ENCODE measurements at regions not wholly inside any gene's neighbourhood (a gene's known extent, or its start where the extent isn't known, plus 50 kb on each side); places are given as distances from the start of the nearest gene placed in this dataset.

GRCh38 chr3:157618075-157618760, 115.0 kb upstream of the VEPH1 start:
- Mint-ChIP-seq H3K36me3 (no peaks in the 10 kb centered on the region), H3K4me3 (no peak overlapping the region), H3K4me1 (ENCODE audit: low read depth) (peaks cover 4% of the 10 kb centered on the region), H3K27ac (no peak overlapping the region), H3K27me3 (peaks cover 4% of the 10 kb centered on the region), H3K9me3 (no peaks in the 10 kb centered on the region)
- ChIA-PET POLR2A (no interaction called here), CTCF (interaction anchor here (0.6 to 2.7 kb wide), 4 partner anchors 11 to 939 kb away, joined by 3 to 20 read pairs (median 3); no protein-coding TSS in a partner anchor)
- intact Hi-C loops (cut with micrococcal nuclease): loop anchor here (2.0 to 10.0 kb wide), 6 partner anchors 489 to 1173 kb away; partner anchors contain the start of genes GFM1 and SHOX2
- no peak for DNase-seq

DNA sequence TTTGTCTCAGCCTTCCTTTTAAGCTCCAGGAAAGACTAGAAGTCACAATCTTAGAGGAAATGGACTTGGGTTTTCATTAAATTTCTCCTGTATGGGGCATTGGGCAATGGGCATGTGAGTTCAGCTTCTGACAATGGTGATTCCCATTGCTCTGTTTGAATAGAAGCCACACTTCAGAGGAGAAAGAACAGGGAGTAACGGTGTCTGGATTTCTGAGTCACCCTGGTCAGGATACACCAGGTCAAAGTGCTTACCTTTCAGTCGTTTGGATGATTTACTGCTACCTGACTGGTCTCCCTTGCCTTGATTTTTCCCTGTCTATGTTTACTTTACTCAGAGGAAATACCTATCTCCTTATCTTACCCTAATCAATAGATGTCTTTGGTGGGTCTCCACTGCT, 111.7 kb upstream of the VEPH1 start:
- Mint-ChIP-seq H3K4me1 (ENCODE audit: low read depth) (peaks cover 4% of the 10 kb centered on the region), H3K4me3 (no peak overlapping the region), H3K27ac (no peak overlapping the region), H3K27me3 (peaks cover 4% of the 10 kb centered on the region), H3K9me3 (no peaks in the 10 kb centered on the region), H3K36me3 (no peaks in the 10 kb centered on the region)
- no peak for DNase-seq
- ChIA-PET POLR2A (no interaction called here), CTCF (interaction anchor here (1.5 kb wide), 1 partner anchor 9 kb away, joined by 9 read pairs; no protein-coding TSS in a partner anchor)
- intact Hi-C loops (cut with micrococcal nuclease): loop anchor here (5.0 to 10.0 kb wide), 2 partner anchors 492 to 1030 kb away; partner anchors contain the start of genes GFM1 and SHOX2

DNA sequence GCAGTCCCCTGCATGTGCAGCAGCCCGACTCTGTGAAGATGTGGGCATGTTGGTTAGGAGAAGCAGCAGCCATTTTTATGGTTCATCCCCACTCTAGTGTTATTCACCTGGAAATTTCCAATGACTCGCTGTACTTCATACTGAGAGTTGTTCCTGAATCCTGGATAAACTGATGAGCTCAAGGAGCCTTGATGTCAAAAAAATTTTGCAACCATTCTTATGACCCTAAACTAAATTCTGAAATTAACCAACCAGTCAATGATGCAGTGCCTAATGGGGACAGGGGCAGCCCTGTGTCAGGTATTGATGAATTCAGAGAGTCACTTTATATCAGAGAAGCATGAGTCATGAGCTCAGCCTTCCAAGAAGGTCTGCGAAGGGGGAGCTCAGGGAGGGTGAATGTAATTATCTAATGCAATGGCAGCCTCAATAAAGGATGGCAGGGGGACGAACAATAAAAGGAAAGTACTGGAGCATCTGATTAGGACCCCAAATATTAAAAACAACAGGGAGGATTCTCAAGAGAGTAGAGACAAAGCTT, 108.4 kb upstream of the VEPH1 start:
- CTCF ChIA-PET: no interaction called here
- H3K27me3 Mint-ChIP-seq: peaks cover 2% of the 10 kb centered on the region
- no peak overlapping the region for H3K4me3 Mint-ChIP-seq
- DNase-seq: no peak
- H3K4me1 Mint-ChIP-seq (ENCODE audit: low read depth): peaks cover 2% of the 10 kb centered on the region
- no peak overlapping the region for H3K27ac Mint-ChIP-seq
- POLR2A ChIA-PET: no interaction called here
- H3K36me3 Mint-ChIP-seq: no peaks in the 10 kb centered on the region
- H3K9me3 Mint-ChIP-seq: no peaks in the 10 kb centered on the region
- intact Hi-C loops (cut with micrococcal nuclease): loop anchor here (10.0 kb wide), 1 partner anchor 1033 kb away; the partner anchor contains the start of gene GFM1

GRCh38 chr3:157610876-157611535, 107.8 kb upstream of the VEPH1 start:
- Mint-ChIP-seq H3K27me3 (peaks cover 3% of the 10 kb centered on the region), H3K4me1 (ENCODE audit: low read depth) (peaks cover 3% of the 10 kb centered on the region), H3K27ac (no peak overlapping the region), H3K9me3 (no peaks in the 10 kb centered on the region), H3K36me3 (no peaks in the 10 kb centered on the region), H3K4me3 (no peak overlapping the region)
- POLR2A ChIA-PET: no interaction called here
- no peak for DNase-seq
- intact Hi-C loops (cut with micrococcal nuclease): loop anchor here (10.0 kb wide), 1 partner anchor 1034 kb away; the partner anchor contains the start of gene GFM1
- CTCF ChIA-PET: no interaction called here

GRCh38 chr3:157607826-157608405, 104.7 kb upstream of the VEPH1 start:
- intact Hi-C loops (cut with micrococcal nuclease): no loop called here
- Mint-ChIP-seq H3K9me3 (no peaks in the 10 kb centered on the region), H3K36me3 (no peaks in the 10 kb centered on the region), H3K4me1 (ENCODE audit: low read depth) (peaks cover 3% of the 10 kb centered on the region), H3K27ac (no peak overlapping the region), H3K4me3 (no peak overlapping the region), H3K27me3 (peaks cover 5% of the 10 kb centered on the region)
- DNase-seq: no peak
- ChIA-PET CTCF (interaction anchor here (1.4 to 4.0 kb wide), 5 partner anchors 9 to 826 kb away, joined by 3 to 21 read pairs (median 9); no protein-coding TSS in a partner anchor), POLR2A (no interaction called here)

DNA sequence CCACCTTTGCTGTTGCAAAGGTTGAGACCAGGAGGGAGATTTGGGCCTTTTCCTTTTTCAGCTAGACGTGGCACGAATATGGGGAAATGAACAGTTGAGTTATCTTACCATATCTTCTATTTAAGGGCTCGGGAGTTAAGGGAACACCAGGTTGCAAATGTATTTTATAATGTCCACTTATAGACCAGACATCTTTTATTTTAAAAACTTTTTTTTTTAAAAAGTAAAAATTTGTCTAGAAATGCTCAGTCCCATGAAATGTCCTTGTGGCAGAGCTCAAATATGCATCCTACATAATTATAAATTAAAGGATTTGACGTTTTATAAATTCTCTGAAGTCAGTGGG, 103.6 kb upstream of the VEPH1 start:
- Mint-ChIP-seq H3K4me1 (ENCODE audit: low read depth) (peaks cover 3% of the 10 kb centered on the region), H3K36me3 (no peaks in the 10 kb centered on the region), H3K9me3 (no peaks in the 10 kb centered on the region), H3K4me3 (no peak overlapping the region), H3K27ac (no peak overlapping the region), H3K27me3 (peaks cover 5% of the 10 kb centered on the region)
- no peak for DNase-seq
- POLR2A ChIA-PET: interaction anchor here (0.9 kb wide), 1 partner anchor 9 kb away, joined by 4 read pairs; no protein-coding TSS in a partner anchor
- CTCF ChIA-PET: interaction anchor here (0.7 to 4.0 kb wide), 23 partner anchors 8 to 927 kb away, joined by 3 to 21 read pairs (median 5); no protein-coding TSS in a partner anchor
- intact Hi-C loops (cut with micrococcal nuclease): no loop called here

GRCh38 chr3:157606011-157606851, 103.0 kb upstream of the VEPH1 start:
- Mint-ChIP-seq H3K4me3 (no peak overlapping the region), H3K4me1 (ENCODE audit: low read depth) (peaks cover 3% of the 10 kb centered on the region), H3K36me3 (no peaks in the 10 kb centered on the region), H3K27me3 (peaks cover 5% of the 10 kb centered on the region), H3K9me3 (no peaks in the 10 kb centered on the region), H3K27ac (no peak overlapping the region)
- ChIA-PET POLR2A (interaction anchor here (0.9 kb wide), 1 partner anchor 10 kb away, joined by 4 read pairs; no protein-coding TSS in a partner anchor), CTCF (interaction anchor here (0.7 to 4.0 kb wide), 29 partner anchors 8 to 964 kb away, joined by 3 to 21 read pairs (median 4); partner anchors contain the start of gene MLF1)
- intact Hi-C loops (cut with micrococcal nuclease): no loop called here
- peak; percentile 71 for DNase-seq

DNA sequence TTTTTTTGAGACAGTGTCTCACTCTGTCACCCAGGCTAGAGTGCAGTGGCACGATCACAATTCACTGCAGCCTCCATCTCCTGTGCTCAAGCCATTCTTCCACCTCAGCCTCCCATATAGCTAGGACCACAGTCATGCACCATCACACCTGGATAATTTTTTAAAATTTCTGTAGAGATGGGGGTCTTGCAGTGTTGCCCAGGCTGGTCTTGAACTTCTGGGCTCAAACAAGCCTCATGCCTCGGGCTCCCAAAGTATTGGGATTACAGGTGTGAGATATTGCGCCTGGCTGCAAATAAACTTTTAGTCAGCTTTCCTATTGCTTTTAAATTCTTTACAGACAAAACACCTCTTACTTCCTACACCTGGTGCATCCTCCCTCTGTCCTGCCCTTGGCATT, 102.1 kb upstream of the VEPH1 start:
- CTCF ChIA-PET: interaction anchor here (0.7 to 4.0 kb wide), 18 partner anchors 10 to 1446 kb away, joined by 3 to 21 read pairs (median 4); partner anchors contain the start of gene MLF1
- intact Hi-C loops (cut with micrococcal nuclease): no loop called here
- POLR2A ChIA-PET: no interaction called here

GRCh38 chr3:157602424-157602823, 99.2 kb upstream of the VEPH1 start:
- CTCF ChIA-PET: no interaction called here
- no peak overlapping the region for H3K27ac Mint-ChIP-seq
- peaks cover 5% of the 10 kb centered on the region for H3K27me3 Mint-ChIP-seq
- intact Hi-C loops (cut with micrococcal nuclease): no loop called here
- no peak overlapping the region for H3K4me3 Mint-ChIP-seq
- no peak for DNase-seq
- H3K36me3 Mint-ChIP-seq: no peaks in the 10 kb centered on the region
- POLR2A ChIA-PET: no interaction called here
- peaks cover 3% of the 10 kb centered on the region for H3K4me1 Mint-ChIP-seq (ENCODE audit: low read depth)
- H3K9me3 Mint-ChIP-seq: no peaks in the 10 kb centered on the region

More for the DNA sequence above, 102.1 kb upstream of the VEPH1 start:
- H3K36me3 Mint-ChIP-seq: no peaks in the 10 kb centered on the region
- no peak for DNase-seq
- peaks cover 5% of the 10 kb centered on the region for H3K27me3 Mint-ChIP-seq
- no peak overlapping the region for H3K27ac Mint-ChIP-seq
- H3K4me3 Mint-ChIP-seq: no peak overlapping the region
- no peaks in the 10 kb centered on the region for H3K9me3 Mint-ChIP-seq
- H3K4me1 Mint-ChIP-seq (ENCODE audit: low read depth): peaks cover 3% of the 10 kb centered on the region

DNA sequence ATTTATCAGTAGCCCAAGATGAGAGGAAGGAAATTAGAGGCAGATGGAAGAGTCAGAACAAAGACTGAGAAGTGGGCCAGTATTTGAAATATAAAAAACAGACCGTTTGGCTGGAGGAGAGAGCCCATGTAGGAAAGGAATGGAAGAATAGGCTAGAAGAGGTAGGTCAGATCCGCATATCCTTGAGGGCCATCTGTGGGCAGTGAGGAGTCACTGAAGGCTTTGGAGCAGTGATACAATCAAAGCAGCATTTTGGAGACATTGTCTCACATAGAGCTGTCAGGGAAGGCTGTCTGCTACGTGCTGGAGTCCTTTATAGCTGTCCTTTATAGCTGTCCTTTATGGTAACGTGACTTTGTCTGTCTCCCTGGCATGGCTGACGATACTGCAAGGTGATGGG, 92.0 kb upstream of the VEPH1 start:
- no peak overlapping the region for H3K27ac Mint-ChIP-seq
- H3K27me3 Mint-ChIP-seq: peaks cover 5% of the 10 kb centered on the region
- no peak for DNase-seq
- intact Hi-C loops (cut with micrococcal nuclease): no loop called here
- CTCF ChIA-PET: interaction anchor here (0.9 kb wide), 1 partner anchor 11 kb away, joined by 4 read pairs; no protein-coding TSS in a partner anchor
- H3K4me3 Mint-ChIP-seq: no peak overlapping the region
- H3K9me3 Mint-ChIP-seq: no peaks in the 10 kb centered on the region
- H3K4me1 Mint-ChIP-seq (ENCODE audit: low read depth): no peaks in the 10 kb centered on the region
- no peaks in the 10 kb centered on the region for H3K36me3 Mint-ChIP-seq
- POLR2A ChIA-PET: no interaction called here

GRCh38 chr3:157594413-157594812, 91.2 kb upstream of the VEPH1 start:
- no peak overlapping the region for H3K4me3 Mint-ChIP-seq
- H3K27ac Mint-ChIP-seq: no peak overlapping the region
- no peak for DNase-seq
- CTCF ChIA-PET: interaction anchor here (1.0 to 1.4 kb wide), 2 partner anchors 12 to 14 kb away, joined by 3 to 5 read pairs; no protein-coding TSS in a partner anchor
- H3K4me1 Mint-ChIP-seq (ENCODE audit: low read depth): no peaks in the 10 kb centered on the region
- no peaks in the 10 kb centered on the region for H3K36me3 Mint-ChIP-seq
- H3K9me3 Mint-ChIP-seq: no peaks in the 10 kb centered on the region
- peaks cover 5% of the 10 kb centered on the region for H3K27me3 Mint-ChIP-seq
- POLR2A ChIA-PET: no interaction called here
- intact Hi-C loops (cut with micrococcal nuclease): no loop called here

All from activated CD4-positive, alpha-beta memory T cell treated with anti-CD3 and anti-CD28 coated beads for 36 hours (primary cell).